ENCODE measurements at regions not wholly inside any gene's neighbourhood (a gene's known extent, or its start where the extent isn't known, plus 50 kb on each side); places are given as distances from the start of the nearest gene placed in this dataset.

DNA sequence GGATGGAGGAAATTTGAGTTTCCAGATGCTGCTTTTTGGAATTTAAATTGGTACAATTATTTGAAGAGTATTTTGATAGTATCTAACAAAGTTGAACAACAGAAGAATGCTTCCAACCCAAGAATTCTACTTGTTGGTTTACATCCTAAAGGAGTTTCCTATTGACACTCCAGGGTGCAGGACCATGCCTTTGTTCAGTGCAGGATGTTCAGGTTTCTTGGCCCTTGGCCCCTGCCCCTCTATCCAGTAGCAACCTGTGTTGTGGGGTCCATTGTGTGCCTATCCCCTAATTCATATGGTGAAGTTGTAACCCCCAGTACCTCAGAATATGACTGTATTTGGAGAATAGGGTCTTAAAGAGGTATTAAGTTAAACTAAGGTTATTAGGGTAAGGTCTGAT is 750.0 kb upstream of the ZNF608 start:
- no peak for ATAC-seq
- BruUV-seq (replicated peaks) = no TSS peak
- CTCF ChIA-PET = no interaction called here

DNA sequence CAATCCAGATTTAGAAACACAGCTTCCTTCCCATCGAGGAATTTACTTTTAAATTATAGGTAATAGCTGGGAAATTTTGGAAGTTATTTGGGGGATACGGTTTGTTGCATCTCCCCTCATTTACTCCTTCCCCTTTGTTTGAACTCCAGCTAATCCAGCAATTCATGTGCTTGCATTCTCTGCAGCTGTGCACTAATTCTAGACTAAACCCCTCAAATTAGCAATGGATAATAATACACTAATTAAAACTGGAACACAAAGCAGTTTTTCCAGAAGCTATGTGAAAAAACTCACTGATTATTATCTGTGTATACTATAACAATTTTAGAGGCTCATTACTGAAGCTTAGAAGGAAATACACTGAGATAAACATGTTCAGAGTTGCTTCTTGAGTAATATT is 751.2 kb upstream of the ZNF608 start:
- peaks cover 6% of the 10 kb centered on the region for H3K4me1 ChIP-seq (ENCODE audit: control insufficient read depth, insufficient read depth, low read length)
- DNase-seq (ENCODE audit: low read depth, low spot score) = no peak
- TF ChIP-seq, protein P1, sequence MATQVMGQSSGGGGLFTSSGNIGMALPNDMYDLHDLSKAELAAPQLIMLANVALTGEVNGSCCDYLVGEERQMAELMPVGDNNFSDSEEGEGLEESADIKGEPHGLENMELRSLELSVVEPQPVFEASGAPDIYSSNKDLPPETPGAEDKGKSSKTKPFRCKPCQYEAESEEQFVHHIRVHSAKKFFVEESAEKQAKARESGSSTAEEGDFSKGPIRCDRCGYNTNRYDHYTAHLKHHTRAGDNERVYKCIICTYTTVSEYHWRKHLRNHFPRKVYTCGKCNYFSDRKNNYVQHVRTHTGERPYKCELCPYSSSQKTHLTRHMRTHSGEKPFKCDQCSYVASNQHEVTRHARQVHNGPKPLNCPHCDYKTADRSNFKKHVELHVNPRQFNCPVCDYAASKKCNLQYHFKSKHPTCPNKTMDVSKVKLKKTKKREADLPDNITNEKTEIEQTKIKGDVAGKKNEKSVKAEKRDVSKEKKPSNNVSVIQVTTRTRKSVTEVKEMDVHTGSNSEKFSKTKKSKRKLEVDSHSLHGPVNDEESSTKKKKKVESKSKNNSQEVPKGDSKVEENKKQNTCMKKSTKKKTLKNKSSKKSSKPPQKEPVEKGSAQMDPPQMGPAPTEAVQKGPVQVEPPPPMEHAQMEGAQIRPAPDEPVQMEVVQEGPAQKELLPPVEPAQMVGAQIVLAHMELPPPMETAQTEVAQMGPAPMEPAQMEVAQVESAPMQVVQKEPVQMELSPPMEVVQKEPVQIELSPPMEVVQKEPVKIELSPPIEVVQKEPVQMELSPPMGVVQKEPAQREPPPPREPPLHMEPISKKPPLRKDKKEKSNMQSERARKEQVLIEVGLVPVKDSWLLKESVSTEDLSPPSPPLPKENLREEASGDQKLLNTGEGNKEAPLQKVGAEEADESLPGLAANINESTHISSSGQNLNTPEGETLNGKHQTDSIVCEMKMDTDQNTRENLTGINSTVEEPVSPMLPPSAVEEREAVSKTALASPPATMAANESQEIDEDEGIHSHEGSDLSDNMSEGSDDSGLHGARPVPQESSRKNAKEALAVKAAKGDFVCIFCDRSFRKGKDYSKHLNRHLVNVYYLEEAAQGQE (IDR thresholded peaks at IDR 0.05; ENCODE audit: insufficient read depth in 1 of 2, low read depth in 2 of 2, low read length in 1 of 2) = no peak
- no peak for TF ChIP-seq TCF7L2 (IDR thresholded peaks at IDR 0.05; ENCODE audit: low read depth, low read length)
- no peak for TF ChIP-seq POLR2AphosphoS5 (IDR thresholded peaks at IDR 0.05; ENCODE audit: low read depth, low read length)
- TF ChIP-seq SIN3A (IDR thresholded peaks at IDR 0.05; ENCODE audit: borderline replicate concordance, insufficient read depth, low read depth, low read length) = no peak
- TF ChIP-seq, protein P2, sequence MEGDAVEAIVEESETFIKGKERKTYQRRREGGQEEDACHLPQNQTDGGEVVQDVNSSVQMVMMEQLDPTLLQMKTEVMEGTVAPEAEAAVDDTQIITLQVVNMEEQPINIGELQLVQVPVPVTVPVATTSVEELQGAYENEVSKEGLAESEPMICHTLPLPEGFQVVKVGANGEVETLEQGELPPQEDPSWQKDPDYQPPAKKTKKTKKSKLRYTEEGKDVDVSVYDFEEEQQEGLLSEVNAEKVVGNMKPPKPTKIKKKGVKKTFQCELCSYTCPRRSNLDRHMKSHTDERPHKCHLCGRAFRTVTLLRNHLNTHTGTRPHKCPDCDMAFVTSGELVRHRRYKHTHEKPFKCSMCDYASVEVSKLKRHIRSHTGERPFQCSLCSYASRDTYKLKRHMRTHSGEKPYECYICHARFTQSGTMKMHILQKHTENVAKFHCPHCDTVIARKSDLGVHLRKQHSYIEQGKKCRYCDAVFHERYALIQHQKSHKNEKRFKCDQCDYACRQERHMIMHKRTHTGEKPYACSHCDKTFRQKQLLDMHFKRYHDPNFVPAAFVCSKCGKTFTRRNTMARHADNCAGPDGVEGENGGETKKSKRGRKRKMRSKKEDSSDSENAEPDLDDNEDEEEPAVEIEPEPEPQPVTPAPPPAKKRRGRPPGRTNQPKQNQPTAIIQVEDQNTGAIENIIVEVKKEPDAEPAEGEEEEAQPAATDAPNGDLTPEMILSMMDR (IDR thresholded peaks at IDR 0.05) = no peak
- H3K27me3 ChIP-seq (ENCODE audit: control insufficient read depth, insufficient read depth, low read length) = no peaks in the 10 kb centered on the region
- H3K36me3 ChIP-seq (ENCODE audit: control insufficient read depth, insufficient read depth, low read length) = no peaks in the 10 kb centered on the region
- intact Hi-C loops (cut with micrococcal nuclease; ENCODE audit: unreplicated experiment) = no loop called here
- ChIA-PET CTCF (interaction anchor here (0.5 kb wide), 1 partner anchor 683 kb away, joined by 3 read pairs; no protein-coding TSS in a partner anchor), POLR2A (interaction anchor here (0.6 kb wide), 1 partner anchor 899 kb away, joined by 3 read pairs; no protein-coding TSS in a partner anchor)
- no peak for ATAC-seq
- H3K27ac ChIP-seq (ENCODE audit: low read length) = peak overlapping the region; percentile 60
- no TSS peak for BruUV-seq (replicated peaks)
- peaks cover 15% of the 10 kb centered on the region; the same call in 1 of the 2 replicates for H3K9me3 ChIP-seq (ENCODE audit: control insufficient read depth, insufficient read depth, low read depth, low read length)
- H3K4me3 ChIP-seq (ENCODE audit: low read depth in 2 of 2, low read length in 2 of 2) = no peak overlapping the region
- in situ Hi-C loops (cut with HindIII; ENCODE audit: low pct_unique_long_range_greater_than_20kb, low sequenced_read_pairs) = no loop called here

More for the DNA sequence above, 750.0 kb upstream of the ZNF608 start:
- Histone ChIP-seq H3K4me1 (ENCODE audit: control insufficient read depth, insufficient read depth, low read length) (peaks cover 6% of the 10 kb centered on the region), H3K4me3 (ENCODE audit: low read depth in 2 of 2, low read length in 2 of 2) (no peak overlapping the region), H3K36me3 (ENCODE audit: control insufficient read depth, insufficient read depth, low read length) (no peaks in the 10 kb centered on the region), H3K27me3 (ENCODE audit: control insufficient read depth, insufficient read depth, low read length) (no peaks in the 10 kb centered on the region), H3K9me3 (ENCODE audit: control insufficient read depth, insufficient read depth, low read depth, low read length) (peaks cover 17% of the 10 kb centered on the region; the same call in 1 of the 2 replicates), H3K27ac (ENCODE audit: low read length) (peak overlapping the region; percentile 60; the same call in 1 of the 2 replicates)
- POLR2A ChIA-PET = no interaction called here
- no peak for DNase-seq (ENCODE audit: low read depth, low spot score)
- in situ Hi-C loops (cut with HindIII; ENCODE audit: low pct_unique_long_range_greater_than_20kb, low sequenced_read_pairs) (no loop called here), intact Hi-C loops (cut with micrococcal nuclease; ENCODE audit: unreplicated experiment) (no loop called here)
- TF ChIP-seq SIN3A (IDR thresholded peaks at IDR 0.05; ENCODE audit: borderline replicate concordance, insufficient read depth, low read depth, low read length) (no peak), TCF7L2 (IDR thresholded peaks at IDR 0.05; ENCODE audit: low read depth, low read length) (no peak), POLR2AphosphoS5 (IDR thresholded peaks at IDR 0.05; ENCODE audit: low read depth, low read length) (no peak)
- TF ChIP-seq, protein P2 (IDR thresholded peaks at IDR 0.05) = no peak
- TF ChIP-seq, protein P1 (IDR thresholded peaks at IDR 0.05; ENCODE audit: insufficient read depth in 1 of 2, low read depth in 2 of 2, low read length in 1 of 2) = no peak
